GM12878 (cell line): ENCODE measurements at regions not wholly inside any gene's neighbourhood (a gene's known extent, or its start where the extent isn't known, plus 50 kb on each side); places are given as distances from the start of the nearest gene placed in this dataset.

Experiments used
- ATAC-seq: fragments of 200-7000 bp; cut with Tn5 transposase; 3 replicates; pipeline ENCODE4 v1.9.1; 2020; ENCODE audit warnings: mild to moderate bottlenecking, moderate library complexity
- BruUV-seq: library from RNA; stranded (reverse); fragments of 400-500 nt; replicated peaks from 2 replicates; lab custom pipeline; 2021; lab: Mats Ljungman, UMichigan
- CTCF ChIA-PET: fragments of 300-600 bp; sonication (Branson Sonifier 250); formaldehyde crosslinking; extraction: SDS; loops from one replicate; lab custom pipeline; 2021; ENCODE audit warnings: inconsistent platforms; lab: Yijun Ruan, JAX
- POLR2A ChIA-PET: fragments of 350-600 bp; formaldehyde crosslinking; extraction: SDS; loops from one replicate; lab custom pipeline; 2021; ENCODE audit warnings: inconsistent platforms; lab: Charles Lee
- RAD21 ChIA-PET: fragments of 300-600 bp; sonication (Branson Sonifier 250); formaldehyde crosslinking; loops from one replicate; lab custom pipeline; 2023; ENCODE audit warnings: antibody characterized with exemption; ENCODE audit not compliant: unreplicated experiment; lab: Charles Lee
- SMC1A ChIA-PET: fragments of 300-600 bp; sonication (Branson Sonifier 250); formaldehyde crosslinking; loops from one replicate; lab custom pipeline; 2023; ENCODE audit not compliant: unreplicated experiment, uncharacterized antibody; lab: Charles Lee
- DNase-seq: peaks from one replicate; pipeline ENCODE4 v3.0.0-alpha.2; 2011; ENCODE audit warnings: low read depth, low spot score
- FAIRE-seq: peaks from 3 replicates; lab custom pipeline; 2011; peaks lifted over from hg19 to GRCh38; lab: Jason Lieb, UNC
- H2AFZ ChIP-seq: 2 replicates; pipeline ENCODE4 v1.6.0; 2011; ENCODE audit warnings: low read depth, low read length, control low read depth; ENCODE audit not compliant: control insufficient read depth
- H3K27ac ChIP-seq: 2 replicates; pipeline ENCODE4 v1.5.1; 2011; ENCODE audit warnings: control low read depth; ENCODE audit not compliant: control insufficient read depth, insufficient read depth
- H3K27me3 ChIP-seq, 2 experiments: replicated peaks in 1 of 2; 2 replicates each; pipeline versions ENCODE4 v1.6.0 to v1.6.1; 2011; ENCODE audit warnings: low read length in 1 of 2; ENCODE audit not compliant: control insufficient read depth in 2 of 2, insufficient read depth in 2 of 2
- H3K36me3 ChIP-seq, 2 experiments: 2 replicates each; pipeline ENCODE4 v1.5.1; 2011; ENCODE audit warnings: low read length in 1 of 2; ENCODE audit not compliant: control insufficient read depth in 2 of 2, insufficient read depth in 2 of 2
- H3K4me1 ChIP-seq: 2 replicates; pipeline ENCODE4 v1.6.1; 2011; ENCODE audit warnings: mild to moderate bottlenecking, low read length, moderate library complexity, mixed read lengths; ENCODE audit not compliant: control insufficient read depth, insufficient read depth
- H3K4me2 ChIP-seq: 2 replicates; pipeline ENCODE4 v1.6.0; 2011; ENCODE audit warnings: control low read depth; ENCODE audit not compliant: control insufficient read depth, insufficient read depth
- H3K4me3 ChIP-seq: fragments of 200-600 bp; sonication (generic); 2 replicates; pipeline ENCODE4 v1.5.1; 2016
- H3K79me2 ChIP-seq: 2 replicates; pipeline ENCODE4 v1.6.0; 2011; ENCODE audit warnings: low read length; ENCODE audit not compliant: control insufficient read depth, insufficient read depth
- H3K9ac ChIP-seq: 2 replicates; pipeline ENCODE4 v1.8.0; 2011; ENCODE audit warnings: low read length, control low read depth, mixed read lengths; ENCODE audit not compliant: control insufficient read depth, insufficient read depth
- H3K9me3 ChIP-seq: replicated peaks from 3 replicates; pipeline ENCODE4 v1.5.1; 2011; ENCODE audit warnings: mild to moderate bottlenecking, low read length; ENCODE audit not compliant: control insufficient read depth, insufficient read depth
- H4K20me1 ChIP-seq: 2 replicates; pipeline ENCODE4 v1.6.0; 2011; ENCODE audit not compliant: control insufficient read depth, insufficient read depth
- CHD2 ChIP-seq: IDR thresholded peaks from 2 replicates; pipeline ENCODE4 v1.6.1; 2011; ENCODE audit warnings: low read depth, low read length, improper control_type of control experiment, borderline replicate concordance
- ELK1 ChIP-seq: IDR thresholded peaks from 2 replicates; pipeline ENCODE4 v1.6.1; 2012; ENCODE audit warnings: low read depth, low read length, improper control_type of control experiment
- IRF4 ChIP-seq: IDR thresholded peaks from 2 replicates; pipeline ENCODE4 v1.6.1; 2011; ENCODE audit warnings: low read depth, low read length
- KLF5 ChIP-seq: fragments of 450-650 bp; IDR thresholded peaks from 2 replicates; pipeline ENCODE4 v1.6.1; 2014; ENCODE audit warnings: mild to moderate bottlenecking; ENCODE audit not compliant: partially characterized antibody
- MXI1 ChIP-seq: fragments of 150-350 bp; IDR thresholded peaks from 2 replicates; pipeline ENCODE4 v1.6.1; 2011; ENCODE audit warnings: low read depth, mild to moderate bottlenecking, inconsistent platforms, low read length, improper control_type of control experiment
- NKRF ChIP-seq: fragments of 450-650 bp; conservative IDR thresholded peaks from 2 replicates; pipeline ENCODE4 v1.6.1; 2017; ENCODE audit warnings: mild to moderate bottlenecking, moderate library complexity
- PRDM15 ChIP-seq: fragments of 450-650 bp; formaldehyde crosslinking; IDR thresholded peaks from 2 replicates; pipeline ENCODE4 v1.4.0; 2020; ENCODE audit warnings: mild to moderate bottlenecking, moderate library complexity
- RCOR1 ChIP-seq: conservative IDR thresholded peaks from 2 replicates; pipeline ENCODE4 v1.6.1; 2012; ENCODE audit warnings: low read depth, low read length, improper control_type of control experiment
- RUNX3 ChIP-seq: IDR thresholded peaks from 2 replicates; pipeline ENCODE4 v1.6.1; 2012; ENCODE audit warnings: low read length, inconsistent platforms
- SMAD1 ChIP-seq: fragments of 450-650 bp; IDR thresholded peaks from 2 replicates; pipeline ENCODE4 v1.6.1; 2018; ENCODE audit warnings: mild to moderate bottlenecking, low read depth; ENCODE audit not compliant: partially characterized antibody
- SPI1 ChIP-seq: IDR thresholded peaks from 2 replicates; pipeline ENCODE4 v1.6.1; 2011; ENCODE audit warnings: low read depth, mild to moderate bottlenecking, low read length, moderate library complexity, borderline replicate concordance; ENCODE audit not compliant: insufficient read depth
- TAF1 ChIP-seq: IDR thresholded peaks from 2 replicates; pipeline ENCODE4 v1.6.1; 2011; ENCODE audit warnings: mild to moderate bottlenecking, low read depth, low read length, borderline replicate concordance
- TBL1XR1 ChIP-seq: IDR thresholded peaks from 2 replicates; pipeline ENCODE4 v1.6.1; 2012; ENCODE audit warnings: low read depth, low read length, improper control_type of control experiment
- ZBTB11 ChIP-seq: fragments of 450-650 bp; formaldehyde crosslinking; IDR thresholded peaks from 2 replicates; pipeline ENCODE4 v1.5.0; 2022; ENCODE audit warnings: mild to moderate bottlenecking, missing genetic modification characterization
- WGBS: methylation state at CpG from one replicate; pipeline ENCODE4 v1.1.6; 2016; ENCODE audit warnings: low lambda C conversion rate; ENCODE audit not compliant: insufficient replicate concordance, insufficient coverage; ENCODE audit errors: missing lambda C conversion rate; 5-methylcytosine and 5-hydroxymethylcytosine counted together
- in situ Hi-C: fragments of 300-500 bp; cut with MboI; formaldehyde crosslinking; loops from 9 replicates; pipeline ENCODE4 v1.14.3; 2018; ENCODE audit warnings: mixed read lengths
- intact Hi-C: fragments of 100-400 bp; cut with micrococcal nuclease; formaldehyde crosslinking; loops from one replicate; pipeline ENCODE4 v1.14.2; 2022; ENCODE audit not compliant: unreplicated experiment

GRCh38 chr12:102570256-102570655 lies 89.9 kb upstream of the IGF1 start:
- RAD21 ChIA-PET = interaction anchor here (1.3 kb wide), 1 partner anchor 241 kb away, joined by 3 read pairs; no protein-coding TSS in a partner anchor
- BruUV-seq = no TSS peak
- WGBS = 12% methylated on average over 2 of the region's 2 CpGs
- TF ChIP-seq RCOR1 (no peak), MXI1 (no peak), PRDM15 (CRISPR knock-in tag) (no peak), TAF1 (no peak), IRF4 (no peak), SPI1 (no peak), NKRF (no peak), SMAD1 (no peak), CHD2 (no peak), RUNX3 (no peak), ELK1 (no peak), KLF5 (no peak), ZBTB11 (CRISPR knock-in tag) (no peak), TBL1XR1 (no peak)

More at GRCh38 chr12:102570256-102570655, 89.9 kb upstream of the IGF1 start:
- CTCF ChIA-PET = interaction anchor here (1.5 kb wide), 1 partner anchor 401 kb away, joined by 4 read pairs; no protein-coding TSS in a partner anchor
- no peaks in the 10 kb centered on the region; a peak in 1 of 4 replicates for H3K27me3 ChIP-seq
- H3K4me3 ChIP-seq = no peak overlapping the region
- no peak overlapping the region for H2AFZ ChIP-seq
- in situ Hi-C loops = no loop called here
- no peaks in the 10 kb centered on the region for H3K36me3 ChIP-seq
- SMC1A ChIA-PET = interaction anchor here (0.5 to 1.2 kb wide), 3 partner anchors 15 to 192 kb away, joined by 3 to 4 read pairs (median 3); no protein-coding TSS in a partner anchor
- H3K4me2 ChIP-seq = no peak overlapping the region
- DNase-seq (no peak), FAIRE-seq (peak; percentile 41), ATAC-seq (no peak)
- no peaks in the 10 kb centered on the region for H3K4me1 ChIP-seq
- H3K79me2 ChIP-seq = no peaks in the 10 kb centered on the region
- H3K9ac ChIP-seq = no peak overlapping the region
- H4K20me1 ChIP-seq = no peaks in the 10 kb centered on the region
- POLR2A ChIA-PET = no interaction called here
- peaks cover 2% of the 10 kb centered on the region; the same call in 1 of the 3 replicates for H3K9me3 ChIP-seq
- intact Hi-C loops = no loop called here
- no peak overlapping the region for H3K27ac ChIP-seq
